Fibroblast of lung (primary cell): ENCODE measurements at regions not wholly inside any gene's neighbourhood (a gene's known extent, or its start where the extent isn't known, plus 50 kb on each side); places are given as distances from the start of the nearest gene placed in this dataset.

Experiments used
- DNase-seq, 2 donors: peaks; one replicate each; pipeline versions ENCODE4 v3.0.0 to v3.0.0-alpha.2; 2010; ENCODE audit warnings: low read depth in 2 of 2
- H2AFZ ChIP-seq: 2 replicates; pipeline ENCODE4 v1.5.1; 2012; ENCODE audit warnings: low read length, control low read depth, inconsistent platforms
- H3K27ac ChIP-seq: 2 replicates; pipeline ENCODE4 v1.5.1; 2011; ENCODE audit warnings: low read length, control low read depth; ENCODE audit not compliant: insufficient read depth
- H3K27me3 ChIP-seq: 2 replicates; pipeline ENCODE4 v1.5.1; 2011; ENCODE audit warnings: mild to moderate bottlenecking, low read length; ENCODE audit not compliant: control insufficient read depth, insufficient read depth
- H3K36me3 ChIP-seq: 2 replicates; pipeline ENCODE4 v1.5.1; 2011; ENCODE audit warnings: low read length; ENCODE audit not compliant: control insufficient read depth, insufficient read depth
- H3K4me1 ChIP-seq: 2 replicates; pipeline ENCODE4 v1.5.1; 2011; ENCODE audit warnings: low read length; ENCODE audit not compliant: control insufficient read depth, insufficient read depth; ENCODE audit errors: extremely low read depth
- H3K4me2 ChIP-seq: 2 replicates; pipeline ENCODE4 v1.5.1; 2011; ENCODE audit warnings: low read length, control low read depth; ENCODE audit not compliant: insufficient read depth; ENCODE audit errors: extremely low read depth
- H3K4me3 ChIP-seq, 4 experiments: fragments of 200-600 bp in 1 of 4; sonication (generic) in 1 of 4; replicated peaks in 1 of 4; 2 replicates each; pipeline ENCODE4 v1.5.1; 2011 to 2016; ENCODE audit warnings: low read length in 4 of 4, low read depth in 3 of 4, mild to moderate bottlenecking in 3 of 4, control low read depth in 2 of 4, inconsistent platforms in 1 of 4, mixed read lengths in 1 of 4; ENCODE audit not compliant: insufficient read depth in 1 of 4; ENCODE audit errors: control extremely low read depth in 1 of 4
- H3K79me2 ChIP-seq: 2 replicates; pipeline ENCODE4 v1.5.1; 2012; ENCODE audit warnings: mild to moderate bottlenecking, low read length, inconsistent platforms; ENCODE audit not compliant: control insufficient read depth, insufficient read depth
- H3K9ac ChIP-seq: 2 replicates; pipeline ENCODE4 v1.5.1; 2011; ENCODE audit warnings: mild to moderate bottlenecking, low read length, control low read depth; ENCODE audit not compliant: insufficient read depth
- H3K9me3 ChIP-seq: 2 replicates; pipeline ENCODE4 v1.5.1; 2012; ENCODE audit warnings: low read depth, low read length; ENCODE audit not compliant: control insufficient read depth, insufficient read depth
- H4K20me1 ChIP-seq: 2 replicates; pipeline ENCODE4 v1.5.1; 2011; ENCODE audit warnings: low read length; ENCODE audit not compliant: control insufficient read depth, insufficient read depth; ENCODE audit errors: extremely low read depth
- EZH2 ChIP-seq: IDR thresholded peaks from 2 replicates; pipeline ENCODE4 v1.5.1; 2012; ENCODE audit warnings: low read length, control low read depth, mild to moderate bottlenecking; ENCODE audit errors: missing control alignments
- TF ChIP-seq, protein P1 (sequence below), 2 donors: IDR thresholded peaks in 1 of 2; conservative IDR thresholded peaks in 1 of 2; 1 replicate in 1 of 2; 2 replicates in 1 of 2; pipeline ENCODE4 v1.5.1; 2011 to 2012; ENCODE audit warnings: low read length in 2 of 2, control low read depth in 1 of 2, inconsistent platforms in 1 of 2, low read depth in 1 of 2, mild to moderate bottlenecking in 1 of 2

DNA sequence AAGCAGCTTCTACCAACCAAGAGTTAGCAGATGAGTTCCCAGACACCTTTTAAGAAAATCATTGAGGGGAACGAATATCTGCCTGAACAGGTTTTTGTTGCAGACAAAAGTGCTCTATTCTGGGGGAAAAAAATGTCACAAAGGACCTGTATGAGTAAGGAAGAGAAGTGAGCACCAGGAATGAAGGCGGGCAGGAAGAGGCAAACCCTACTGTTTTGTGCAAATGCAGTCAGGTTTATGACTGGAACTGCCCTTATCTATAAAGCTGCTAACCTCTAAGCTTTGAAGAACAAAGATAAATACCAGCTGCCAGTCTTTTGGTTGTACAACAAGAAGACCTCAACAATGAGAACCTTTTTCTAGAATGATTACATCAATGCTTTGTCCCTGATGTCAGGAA, 292.4 kb upstream of the SP4 start:
- DNase-seq, result no peak
- TF ChIP-seq, protein P1, sequence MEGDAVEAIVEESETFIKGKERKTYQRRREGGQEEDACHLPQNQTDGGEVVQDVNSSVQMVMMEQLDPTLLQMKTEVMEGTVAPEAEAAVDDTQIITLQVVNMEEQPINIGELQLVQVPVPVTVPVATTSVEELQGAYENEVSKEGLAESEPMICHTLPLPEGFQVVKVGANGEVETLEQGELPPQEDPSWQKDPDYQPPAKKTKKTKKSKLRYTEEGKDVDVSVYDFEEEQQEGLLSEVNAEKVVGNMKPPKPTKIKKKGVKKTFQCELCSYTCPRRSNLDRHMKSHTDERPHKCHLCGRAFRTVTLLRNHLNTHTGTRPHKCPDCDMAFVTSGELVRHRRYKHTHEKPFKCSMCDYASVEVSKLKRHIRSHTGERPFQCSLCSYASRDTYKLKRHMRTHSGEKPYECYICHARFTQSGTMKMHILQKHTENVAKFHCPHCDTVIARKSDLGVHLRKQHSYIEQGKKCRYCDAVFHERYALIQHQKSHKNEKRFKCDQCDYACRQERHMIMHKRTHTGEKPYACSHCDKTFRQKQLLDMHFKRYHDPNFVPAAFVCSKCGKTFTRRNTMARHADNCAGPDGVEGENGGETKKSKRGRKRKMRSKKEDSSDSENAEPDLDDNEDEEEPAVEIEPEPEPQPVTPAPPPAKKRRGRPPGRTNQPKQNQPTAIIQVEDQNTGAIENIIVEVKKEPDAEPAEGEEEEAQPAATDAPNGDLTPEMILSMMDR (conservative IDR thresholded peaks at IDR 0.05 in 1 of 2, IDR thresholded peaks at IDR 0.05 in 1 of 2; ENCODE audit: low read depth in 1 of 2, low read length in 2 of 2), result no peak
- no peak for TF ChIP-seq EZH2
- no peak overlapping the region for H3K4me3 ChIP-seq
- H3K9me3 ChIP-seq, result no peaks in the 10 kb centered on the region
- no peaks in the 10 kb centered on the region for H4K20me1 ChIP-seq
- no peaks in the 10 kb centered on the region for H3K36me3 ChIP-seq
- no peak overlapping the region for H3K27ac ChIP-seq
- H3K27me3 ChIP-seq, result no peaks in the 10 kb centered on the region
- H3K4me1 ChIP-seq, result no peaks in the 10 kb centered on the region
- no peaks in the 10 kb centered on the region for H3K79me2 ChIP-seq
- H3K4me2 ChIP-seq, result no peak overlapping the region
- H2AFZ ChIP-seq, result no peak overlapping the region
- no peak overlapping the region for H3K9ac ChIP-seq

DNA sequence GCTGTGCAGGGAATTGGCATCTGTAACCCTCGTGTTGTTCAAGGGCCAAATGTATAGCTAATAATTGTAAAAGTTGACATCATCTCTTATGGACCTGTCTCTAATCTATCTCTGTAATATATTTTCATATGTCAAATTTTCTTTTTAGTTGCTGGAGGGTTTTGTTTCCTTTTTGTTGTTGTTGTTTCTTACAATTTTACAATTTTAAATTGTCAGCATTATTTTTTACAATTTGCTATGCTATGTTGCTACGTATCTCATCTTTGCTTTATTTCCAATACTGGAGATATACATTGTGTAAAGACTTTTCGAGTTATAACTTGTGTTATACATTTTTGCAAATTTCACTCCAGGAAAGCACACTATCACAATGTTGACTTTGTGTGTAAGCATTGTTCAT, 290.2 kb upstream of the SP4 start:
- H3K4me1 ChIP-seq, result no peaks in the 10 kb centered on the region
- H3K79me2 ChIP-seq, result no peaks in the 10 kb centered on the region
- no peaks in the 10 kb centered on the region for H3K9me3 ChIP-seq
- H3K27me3 ChIP-seq, result no peaks in the 10 kb centered on the region
- no peak overlapping the region for H3K4me2 ChIP-seq
- H3K9ac ChIP-seq, result no peak overlapping the region
- H3K4me3 ChIP-seq, result no peak overlapping the region
- H4K20me1 ChIP-seq, result no peaks in the 10 kb centered on the region
- TF ChIP-seq, protein P1 (conservative IDR thresholded peaks at IDR 0.05 in 1 of 2, IDR thresholded peaks at IDR 0.05 in 1 of 2; ENCODE audit: low read depth in 1 of 2, low read length in 2 of 2), result no peak
- TF ChIP-seq EZH2, result no peak
- H3K36me3 ChIP-seq, result no peaks in the 10 kb centered on the region
- no peak overlapping the region for H2AFZ ChIP-seq
- no peak for DNase-seq
- no peak overlapping the region for H3K27ac ChIP-seq

DNA sequence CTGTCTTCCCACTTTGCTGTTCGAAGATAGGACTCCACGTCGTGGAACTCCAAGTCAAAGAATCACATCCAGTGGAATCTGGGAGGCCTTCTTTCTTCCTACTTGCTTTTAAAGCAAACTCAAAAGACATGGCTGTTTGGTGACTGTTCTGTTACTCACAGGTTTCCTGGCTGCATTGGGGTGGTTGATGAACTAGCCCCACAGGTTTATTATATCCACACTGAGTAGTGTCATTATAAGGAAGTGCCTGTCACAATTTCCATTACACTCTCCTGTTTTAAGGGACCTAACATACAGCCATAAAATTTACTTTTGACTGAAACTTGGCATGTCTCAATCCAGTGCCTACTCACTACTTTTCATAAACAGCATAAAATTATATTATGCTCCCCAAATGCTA, 287.3 kb upstream of the SP4 start:
- H3K4me2 ChIP-seq, result no peak overlapping the region
- DNase-seq, result no peak
- H3K9me3 ChIP-seq, result no peaks in the 10 kb centered on the region
- no peak overlapping the region for H3K27ac ChIP-seq
- H3K9ac ChIP-seq, result no peak overlapping the region
- H3K79me2 ChIP-seq, result no peaks in the 10 kb centered on the region
- no peaks in the 10 kb centered on the region for H3K27me3 ChIP-seq
- H3K36me3 ChIP-seq, result no peaks in the 10 kb centered on the region
- H3K4me3 ChIP-seq, result no peak overlapping the region
- H2AFZ ChIP-seq, result no peak overlapping the region
- TF ChIP-seq, protein P1 (conservative IDR thresholded peaks at IDR 0.05 in 1 of 2, IDR thresholded peaks at IDR 0.05 in 1 of 2; ENCODE audit: low read depth in 1 of 2, low read length in 2 of 2), result no peak
- no peak for TF ChIP-seq EZH2
- H3K4me1 ChIP-seq, result no peaks in the 10 kb centered on the region
- no peaks in the 10 kb centered on the region for H4K20me1 ChIP-seq
